ENCODE measurements at regions not wholly inside any gene's neighbourhood (a gene's known extent, or its start where the extent isn't known, plus 50 kb on each side); places are given as distances from the start of the nearest gene placed in this dataset.

DNA sequence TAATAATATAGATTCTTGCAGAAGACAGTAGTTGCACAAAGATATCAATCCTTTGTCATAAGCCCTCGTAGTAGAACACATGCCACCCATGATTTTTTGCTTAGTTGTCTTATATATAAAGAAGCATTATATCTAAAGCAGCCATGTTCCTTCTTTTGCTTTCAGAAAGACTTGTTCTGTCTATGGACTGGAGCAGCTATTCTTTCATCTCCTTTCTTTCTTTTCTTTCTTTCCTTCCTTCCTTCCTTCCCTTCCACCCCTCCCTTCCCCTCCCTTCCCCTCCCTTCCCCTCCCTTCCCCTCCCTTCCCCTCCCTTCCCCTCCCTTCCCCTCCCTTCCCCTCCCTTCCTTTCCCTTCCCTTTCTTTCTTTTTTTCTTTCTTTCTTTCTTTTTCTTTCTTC is 104.0 kb upstream of the HS3ST4 start (continued):
- TF ChIP-seq, protein P1, sequence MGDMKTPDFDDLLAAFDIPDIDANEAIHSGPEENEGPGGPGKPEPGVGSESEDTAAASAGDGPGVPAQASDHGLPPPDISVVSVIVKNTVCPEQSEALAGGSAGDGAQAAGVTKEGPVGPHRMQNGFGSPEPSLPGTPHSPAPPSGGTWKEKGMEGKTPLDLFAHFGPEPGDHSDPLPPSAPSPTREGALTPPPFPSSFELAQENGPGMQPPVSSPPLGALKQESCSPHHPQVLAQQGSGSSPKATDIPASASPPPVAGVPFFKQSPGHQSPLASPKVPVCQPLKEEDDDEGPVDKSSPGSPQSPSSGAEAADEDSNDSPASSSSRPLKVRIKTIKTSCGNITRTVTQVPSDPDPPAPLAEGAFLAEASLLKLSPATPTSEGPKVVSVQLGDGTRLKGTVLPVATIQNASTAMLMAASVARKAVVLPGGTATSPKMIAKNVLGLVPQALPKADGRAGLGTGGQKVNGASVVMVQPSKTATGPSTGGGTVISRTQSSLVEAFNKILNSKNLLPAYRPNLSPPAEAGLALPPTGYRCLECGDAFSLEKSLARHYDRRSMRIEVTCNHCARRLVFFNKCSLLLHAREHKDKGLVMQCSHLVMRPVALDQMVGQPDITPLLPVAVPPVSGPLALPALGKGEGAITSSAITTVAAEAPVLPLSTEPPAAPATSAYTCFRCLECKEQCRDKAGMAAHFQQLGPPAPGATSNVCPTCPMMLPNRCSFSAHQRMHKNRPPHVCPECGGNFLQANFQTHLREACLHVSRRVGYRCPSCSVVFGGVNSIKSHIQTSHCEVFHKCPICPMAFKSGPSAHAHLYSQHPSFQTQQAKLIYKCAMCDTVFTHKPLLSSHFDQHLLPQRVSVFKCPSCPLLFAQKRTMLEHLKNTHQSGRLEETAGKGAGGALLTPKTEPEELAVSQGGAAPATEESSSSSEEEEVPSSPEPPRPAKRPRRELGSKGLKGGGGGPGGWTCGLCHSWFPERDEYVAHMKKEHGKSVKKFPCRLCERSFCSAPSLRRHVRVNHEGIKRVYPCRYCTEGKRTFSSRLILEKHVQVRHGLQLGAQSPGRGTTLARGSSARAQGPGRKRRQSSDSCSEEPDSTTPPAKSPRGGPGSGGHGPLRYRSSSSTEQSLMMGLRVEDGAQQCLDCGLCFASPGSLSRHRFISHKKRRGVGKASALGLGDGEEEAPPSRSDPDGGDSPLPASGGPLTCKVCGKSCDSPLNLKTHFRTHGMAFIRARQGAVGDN (IDR thresholded peaks at IDR 0.05) = no peak
- TF ChIP-seq, protein P2, sequence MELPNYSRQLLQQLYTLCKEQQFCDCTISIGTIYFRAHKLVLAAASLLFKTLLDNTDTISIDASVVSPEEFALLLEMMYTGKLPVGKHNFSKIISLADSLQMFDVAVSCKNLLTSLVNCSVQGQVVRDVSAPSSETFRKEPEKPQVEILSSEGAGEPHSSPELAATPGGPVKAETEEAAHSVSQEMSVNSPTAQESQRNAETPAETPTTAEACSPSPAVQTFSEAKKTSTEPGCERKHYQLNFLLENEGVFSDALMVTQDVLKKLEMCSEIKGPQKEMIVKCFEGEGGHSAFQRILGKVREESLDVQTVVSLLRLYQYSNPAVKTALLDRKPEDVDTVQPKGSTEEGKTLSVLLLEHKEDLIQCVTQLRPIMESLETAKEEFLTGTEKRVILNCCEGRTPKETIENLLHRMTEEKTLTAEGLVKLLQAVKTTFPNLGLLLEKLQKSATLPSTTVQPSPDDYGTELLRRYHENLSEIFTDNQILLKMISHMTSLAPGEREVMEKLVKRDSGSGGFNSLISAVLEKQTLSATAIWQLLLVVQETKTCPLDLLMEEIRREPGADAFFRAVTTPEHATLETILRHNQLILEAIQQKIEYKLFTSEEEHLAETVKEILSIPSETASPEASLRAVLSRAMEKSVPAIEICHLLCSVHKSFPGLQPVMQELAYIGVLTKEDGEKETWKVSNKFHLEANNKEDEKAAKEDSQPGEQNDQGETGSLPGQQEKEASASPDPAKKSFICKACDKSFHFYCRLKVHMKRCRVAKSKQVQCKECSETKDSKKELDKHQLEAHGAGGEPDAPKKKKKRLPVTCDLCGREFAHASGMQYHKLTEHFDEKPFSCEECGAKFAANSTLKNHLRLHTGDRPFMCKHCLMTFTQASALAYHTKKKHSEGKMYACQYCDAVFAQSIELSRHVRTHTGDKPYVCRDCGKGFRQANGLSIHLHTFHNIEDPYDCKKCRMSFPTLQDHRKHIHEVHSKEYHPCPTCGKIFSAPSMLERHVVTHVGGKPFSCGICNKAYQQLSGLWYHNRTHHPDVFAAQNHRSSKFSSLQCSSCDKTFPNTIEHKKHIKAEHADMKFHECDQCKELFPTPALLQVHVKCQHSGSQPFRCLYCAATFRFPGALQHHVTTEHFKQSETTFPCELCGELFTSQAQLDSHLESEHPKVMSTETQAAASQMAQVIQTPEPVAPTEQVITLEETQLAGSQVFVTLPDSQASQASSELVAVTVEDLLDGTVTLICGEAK (IDR thresholded peaks at IDR 0.05; ENCODE audit: borderline replicate concordance) = no peak

DNA sequence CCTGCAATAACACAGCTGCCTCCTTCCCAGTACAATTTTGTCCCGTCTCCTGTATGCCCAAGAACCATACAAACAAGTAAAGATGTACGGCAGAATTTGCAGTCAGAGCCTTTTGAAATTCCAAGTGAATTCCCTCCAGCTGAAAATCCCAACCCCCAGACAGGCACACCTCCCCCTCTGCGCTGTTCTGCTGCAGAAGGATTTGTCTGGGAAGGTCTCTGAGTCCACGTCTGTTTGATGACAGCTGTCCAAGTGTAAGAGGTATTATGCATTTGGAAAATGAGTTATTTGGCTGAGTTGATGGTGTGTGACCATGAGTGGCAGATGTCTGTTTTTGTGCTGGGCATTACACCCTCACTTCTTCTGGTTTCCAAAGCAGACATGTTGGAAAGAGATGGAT is 104.9 kb upstream of the HS3ST4 start:
- in situ Hi-C loops (cut with MboI) = no loop called here
- ChIA-PET CTCF (no interaction called here), SMC1A (ENCODE audit: uncharacterized antibody, unreplicated experiment) (no interaction called here), POLR2A (no interaction called here), RAD21 (ENCODE audit: unreplicated experiment) (no interaction called here)
- Histone ChIP-seq H3K9ac (ENCODE audit: control insufficient read depth, insufficient read depth, low read length) (no peak overlapping the region), H3K4me1 (ENCODE audit: control insufficient read depth, insufficient read depth, low read length) (no peaks in the 10 kb centered on the region), H4K20me1 (ENCODE audit: control insufficient read depth, insufficient read depth) (no peaks in the 10 kb centered on the region), H3K36me3 (ENCODE audit: control insufficient read depth in 2 of 2, insufficient read depth in 2 of 2, low read length in 1 of 2) (no peaks in the 10 kb centered on the region), H3K9me3 (replicated peaks; ENCODE audit: control insufficient read depth, insufficient read depth, low read length) (no peaks in the 10 kb centered on the region), H3K4me3 (no peak overlapping the region), H3K27me3 (replicated peaks in 1 of 2; ENCODE audit: control insufficient read depth in 2 of 2, insufficient read depth in 2 of 2, low read length in 1 of 2) (no peaks in the 10 kb centered on the region), H2AFZ (ENCODE audit: control insufficient read depth, low read depth, low read length) (no peak overlapping the region), H3K79me2 (ENCODE audit: control insufficient read depth, insufficient read depth, low read length) (no peaks in the 10 kb centered on the region), H3K4me2 (ENCODE audit: control insufficient read depth, insufficient read depth) (no peak overlapping the region), H3K27ac (ENCODE audit: control insufficient read depth, insufficient read depth) (no peak overlapping the region)
- BruUV-seq (replicated peaks) = no TSS peak
- DNase-seq (ENCODE audit: low read depth, low spot score) = no peak
- ATAC-seq = no peak
- intact Hi-C loops (cut with micrococcal nuclease; ENCODE audit: unreplicated experiment) = no loop called here
- no peak for FAIRE-seq
- 8% methylated on average over 4 of the region's 4 CpGs for WGBS (ENCODE audit: insufficient coverage, insufficient replicate concordance, low lambda C conversion rate, missing lambda C conversion rate)
- TF ChIP-seq, protein P3, sequence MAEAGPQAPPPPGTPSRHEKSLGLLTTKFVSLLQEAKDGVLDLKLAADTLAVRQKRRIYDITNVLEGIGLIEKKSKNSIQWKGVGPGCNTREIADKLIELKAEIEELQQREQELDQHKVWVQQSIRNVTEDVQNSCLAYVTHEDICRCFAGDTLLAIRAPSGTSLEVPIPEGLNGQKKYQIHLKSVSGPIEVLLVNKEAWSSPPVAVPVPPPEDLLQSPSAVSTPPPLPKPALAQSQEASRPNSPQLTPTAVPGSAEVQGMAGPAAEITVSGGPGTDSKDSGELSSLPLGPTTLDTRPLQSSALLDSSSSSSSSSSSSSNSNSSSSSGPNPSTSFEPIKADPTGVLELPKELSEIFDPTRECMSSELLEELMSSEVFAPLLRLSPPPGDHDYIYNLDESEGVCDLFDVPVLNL (IDR thresholded peaks at IDR 0.05; ENCODE audit: low read depth, low read length) = no peak
- TF ChIP-seq STAT3 (IDR thresholded peaks at IDR 0.05; ENCODE audit: low read depth, low read length) = no peak
- TF ChIP-seq IKZF2 (IDR thresholded peaks at IDR 0.05) = no peak
- TF ChIP-seq, protein P4, sequence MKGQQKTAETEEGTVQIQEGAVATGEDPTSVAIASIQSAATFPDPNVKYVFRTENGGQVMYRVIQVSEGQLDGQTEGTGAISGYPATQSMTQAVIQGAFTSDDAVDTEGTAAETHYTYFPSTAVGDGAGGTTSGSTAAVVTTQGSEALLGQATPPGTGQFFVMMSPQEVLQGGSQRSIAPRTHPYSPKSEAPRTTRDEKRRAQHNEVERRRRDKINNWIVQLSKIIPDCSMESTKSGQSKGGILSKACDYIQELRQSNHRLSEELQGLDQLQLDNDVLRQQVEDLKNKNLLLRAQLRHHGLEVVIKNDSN (IDR thresholded peaks at IDR 0.05; ENCODE audit: borderline replicate concordance, extremely low read length, insufficient read depth, low read depth, low read length) = no peak
- no peak for TF ChIP-seq TAF1 (IDR thresholded peaks at IDR 0.05; ENCODE audit: borderline replicate concordance, low read depth, low read length)
- TF ChIP-seq SREBF2 (IDR thresholded peaks at IDR 0.05; ENCODE audit: low read length) = no peak
- TF ChIP-seq NRF1 (conservative IDR thresholded peaks at IDR 0.05; ENCODE audit: low read depth, low read length) = no peak
- TF ChIP-seq POU2F2 (IDR thresholded peaks at IDR 0.05; ENCODE audit: borderline replicate concordance, low read depth, low read length) = no peak
- TF ChIP-seq JUNB (IDR thresholded peaks at IDR 0.05) = no peak
- TF ChIP-seq, protein P5, sequence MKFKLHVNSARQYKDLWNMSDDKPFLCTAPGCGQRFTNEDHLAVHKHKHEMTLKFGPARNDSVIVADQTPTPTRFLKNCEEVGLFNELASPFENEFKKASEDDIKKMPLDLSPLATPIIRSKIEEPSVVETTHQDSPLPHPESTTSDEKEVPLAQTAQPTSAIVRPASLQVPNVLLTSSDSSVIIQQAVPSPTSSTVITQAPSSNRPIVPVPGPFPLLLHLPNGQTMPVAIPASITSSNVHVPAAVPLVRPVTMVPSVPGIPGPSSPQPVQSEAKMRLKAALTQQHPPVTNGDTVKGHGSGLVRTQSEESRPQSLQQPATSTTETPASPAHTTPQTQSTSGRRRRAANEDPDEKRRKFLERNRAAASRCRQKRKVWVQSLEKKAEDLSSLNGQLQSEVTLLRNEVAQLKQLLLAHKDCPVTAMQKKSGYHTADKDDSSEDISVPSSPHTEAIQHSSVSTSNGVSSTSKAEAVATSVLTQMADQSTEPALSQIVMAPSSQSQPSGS (IDR thresholded peaks at IDR 0.05; ENCODE audit: low read length) = no peak

Data from GM12878 (cell line).